ENCODE measurements at regions not wholly inside any gene's neighbourhood (a gene's known extent, or its start where the extent isn't known, plus 50 kb on each side); places are given as distances from the start of the nearest gene placed in this dataset.

- DNase-seq = no peak
These were observed 53.1 kb upstream of the SLC22A11 start for GRCh38 chr11:64502634-64503033.

DNA sequence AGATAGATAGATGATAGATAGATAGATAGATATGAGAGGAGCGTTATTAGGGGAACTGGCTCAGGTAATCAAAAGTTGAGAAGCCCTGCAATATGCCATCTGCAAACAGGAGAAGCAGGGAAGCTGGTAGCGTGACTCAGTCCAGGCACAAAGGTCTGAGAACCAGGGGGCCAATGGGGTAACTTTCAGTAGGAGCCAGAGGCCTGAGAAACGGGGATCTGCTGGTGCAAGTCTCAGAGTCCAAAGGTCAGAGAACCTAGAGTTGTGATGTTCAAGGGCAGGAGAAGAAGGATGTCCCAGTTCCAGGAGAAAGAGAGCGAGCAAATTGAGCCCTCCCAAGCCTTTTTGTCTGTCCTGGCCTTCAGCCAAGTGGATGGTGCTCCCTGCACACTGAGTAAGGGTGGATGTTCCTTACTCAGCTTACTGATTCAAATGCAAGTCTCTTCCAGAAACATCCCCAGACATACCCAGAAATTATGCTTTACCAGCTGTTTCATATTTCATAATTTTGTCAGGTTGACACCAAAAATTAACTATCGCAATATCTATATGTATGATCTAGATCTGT lies 52.5 kb upstream of the SLC22A11 start:
- no peak for DNase-seq

GRCh38 chr11:64504999-64505398 lies 50.7 kb upstream of the SLC22A11 start:
- no peak for DNase-seq
